HG03097 (cell line): ENCODE measurements at regions not wholly inside any gene's neighbourhood (a gene's known extent, or its start where the extent isn't known, plus 50 kb on each side); places are given as distances from the start of the nearest gene placed in this dataset.

Experiments used
- ATAC-seq: cut with Tn5 transposase; IDR thresholded peaks from one replicate; pipeline ENCODE4 v1.9.1; 2021; ENCODE audit not compliant: unreplicated experiment, low FRiP score

GRCh38 chr9:16328349-16328748 lies 542.1 kb downstream of the BNC2 start:
- no peak for ATAC-seq

- ATAC-seq, result no peak
Observed at GRCh38 chr9:16329671-16330113, 540.8 kb downstream of the BNC2 start.

- ATAC-seq, result no peak
Observed at GRCh38 chr9:16331031-16331430, 539.4 kb downstream of the BNC2 start.

- no peak for ATAC-seq
Observed at GRCh38 chr9:16331527-16331926, 538.9 kb downstream of the BNC2 start.

GRCh38 chr9:16333691-16334090 lies 536.8 kb downstream of the BNC2 start:
- no peak for ATAC-seq

GRCh38 chr9:16335788-16336580 lies 534.5 kb downstream of the BNC2 start:
- ATAC-seq, result no peak

GRCh38 chr9:16336833-16337232 lies 533.6 kb downstream of the BNC2 start:
- ATAC-seq, result no peak

- ATAC-seq, result no peak
Observed at GRCh38 chr9:16337322-16338029, 533.0 kb downstream of the BNC2 start.

- no peak for ATAC-seq
Observed at GRCh38 chr9:16341177-16341576, 529.3 kb downstream of the BNC2 start.

- no peak for ATAC-seq
Observed at GRCh38 chr9:16342246-16343020, 528.0 kb downstream of the BNC2 start.

- no peak for ATAC-seq
Observed at GRCh38 chr9:16343249-16344237, 526.9 kb downstream of the BNC2 start.

GRCh38 chr9:16344343-16344742 lies 526.1 kb downstream of the BNC2 start:
- no peak for ATAC-seq

GRCh38 chr9:16345902-16346301 lies 524.6 kb downstream of the BNC2 start:
- ATAC-seq, result no peak

- no peak for ATAC-seq
Observed at GRCh38 chr9:16347886-16348285, 522.6 kb downstream of the BNC2 start.

GRCh38 chr9:16348531-16348930 lies 521.9 kb downstream of the BNC2 start:
- no peak for ATAC-seq

GRCh38 chr9:16352251-16352650 lies 518.2 kb downstream of the BNC2 start:
- no peak for ATAC-seq

- no peak for ATAC-seq
Observed at GRCh38 chr9:16352791-16353401, 517.6 kb downstream of the BNC2 start.

- ATAC-seq, result no peak
Observed at GRCh38 chr9:16356196-16356765, 514.2 kb downstream of the BNC2 start.

- no peak for ATAC-seq
Observed at GRCh38 chr9:16357828-16358227, 512.6 kb downstream of the BNC2 start.
